CD4-positive, alpha-beta T cell treated with Interferon gamma for 1 hour (primary cell): ENCODE measurements at regions not wholly inside any gene's neighbourhood (a gene's known extent, or its start where the extent isn't known, plus 50 kb on each side); places are given as distances from the start of the nearest gene placed in this dataset.
"Not testable (repeated sequence)": the region's sequence is repeated elsewhere in the genome, so short reads cannot be mapped to it uniquely, and the experiment has no call there.

ENCODE experiments used
- DNase-seq: peaks from one replicate; pipeline ENCODE4 v3.0.0-alpha.2; 2020

GRCh38 chr5:17088051-17088450 lies 129.4 kb upstream of the BASP1 start:
- no peak for DNase-seq

GRCh38 chr5:17089001-17089400 lies 128.4 kb upstream of the BASP1 start:
- DNase-seq: no peak

DNA sequence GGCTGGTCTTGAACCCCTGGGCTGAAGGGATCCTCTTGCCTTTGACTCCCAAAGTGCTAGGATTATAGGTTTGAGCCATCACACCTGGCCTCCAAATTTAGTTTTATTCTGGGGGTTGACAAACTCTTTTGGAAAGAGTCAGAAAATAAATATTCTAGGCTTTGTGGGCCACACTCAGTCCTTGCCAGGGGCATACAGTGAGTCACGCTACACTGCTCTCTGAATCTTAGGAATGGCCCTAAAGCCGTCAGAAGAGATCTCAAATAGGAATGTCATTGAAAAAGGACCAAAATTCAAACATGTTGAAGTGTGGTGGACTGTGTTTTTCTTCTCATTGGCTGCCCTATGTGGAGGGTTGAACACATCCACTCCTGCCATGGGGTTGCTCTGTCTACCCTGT lies 127.7 kb upstream of the BASP1 start:
- DNase-seq: no peak

GRCh38 chr5:17090839-17091238 lies 126.6 kb upstream of the BASP1 start:
- no peak for DNase-seq

DNA sequence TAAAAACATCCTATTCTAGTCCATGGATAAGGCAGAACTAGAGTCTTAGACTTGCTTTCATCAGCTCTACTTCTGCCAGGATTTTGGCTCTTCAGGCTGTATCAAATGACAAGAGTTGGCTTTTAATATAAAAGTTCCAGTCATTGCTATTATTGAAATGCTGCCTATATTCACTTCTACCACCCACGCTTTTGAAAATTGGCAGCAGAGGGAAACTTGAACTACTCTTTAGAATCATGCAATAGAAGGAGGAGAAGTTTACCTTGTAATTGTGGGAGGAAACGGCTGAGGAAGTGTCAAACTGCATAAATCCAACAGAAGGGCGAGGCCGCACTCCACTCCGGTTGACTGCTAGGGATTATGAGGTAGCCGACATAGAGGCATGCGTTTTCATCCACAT lies 122.6 kb upstream of the BASP1 start:
- no peak for DNase-seq

DNA sequence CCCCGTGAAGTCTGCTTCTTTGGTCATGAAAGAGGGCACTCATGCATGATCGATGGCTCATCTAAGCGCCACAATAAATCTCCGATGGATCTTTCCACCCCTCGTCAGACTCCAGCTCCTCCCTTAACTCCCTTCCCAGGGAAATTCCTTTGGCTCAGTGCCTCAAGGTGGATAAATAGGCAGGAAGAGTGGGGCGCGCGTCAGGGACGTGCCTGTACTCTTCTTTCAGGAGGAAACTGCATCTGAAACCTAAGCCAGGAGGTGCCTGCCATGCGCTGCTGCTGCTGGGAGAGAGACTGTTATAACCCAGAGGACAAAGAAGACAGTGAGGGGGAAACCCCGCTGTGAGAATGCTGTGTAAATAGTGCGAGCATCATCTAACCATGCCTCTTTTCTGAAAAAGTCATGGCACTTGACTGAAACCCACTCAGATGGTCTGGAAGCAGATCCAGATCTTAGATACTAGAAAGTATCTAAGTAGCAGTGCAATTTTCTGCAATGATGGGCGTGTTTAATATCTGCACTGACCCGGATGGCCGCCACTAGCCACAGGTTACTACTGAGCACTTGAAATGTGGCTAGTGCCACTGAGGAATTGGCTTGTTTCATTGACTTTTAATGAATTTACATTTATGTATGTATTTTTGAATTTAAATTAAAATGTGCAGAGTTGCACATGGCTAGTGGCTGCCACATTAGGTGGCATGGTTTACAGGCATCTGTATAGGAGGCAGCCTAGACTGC lies 120.3 kb upstream of the BASP1 start:
- DNase-seq: no peak

DNA sequence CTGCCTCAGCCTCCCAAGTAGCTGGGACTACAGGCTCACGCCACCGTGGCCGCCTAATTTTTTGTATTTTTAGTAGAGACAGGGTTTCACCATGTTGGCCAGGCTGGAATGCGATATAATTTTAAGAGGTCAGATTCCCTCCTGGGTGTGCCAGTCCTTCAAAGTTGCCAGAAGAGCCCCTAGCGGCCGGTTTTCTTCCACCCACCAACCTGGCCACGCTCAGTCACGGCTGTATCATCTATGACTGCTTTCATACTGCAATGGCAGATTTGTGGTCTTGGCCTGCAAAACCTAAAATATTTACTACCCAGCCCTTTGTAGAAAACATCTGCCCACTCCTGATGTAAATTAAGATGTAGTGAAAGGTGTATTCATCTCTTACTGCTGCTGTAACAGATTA lies 117.5 kb upstream of the BASP1 start:
- no peak for DNase-seq

GRCh38 chr5:17103461-17103860 lies 114.0 kb upstream of the BASP1 start:
- DNase-seq: no peak

DNA sequence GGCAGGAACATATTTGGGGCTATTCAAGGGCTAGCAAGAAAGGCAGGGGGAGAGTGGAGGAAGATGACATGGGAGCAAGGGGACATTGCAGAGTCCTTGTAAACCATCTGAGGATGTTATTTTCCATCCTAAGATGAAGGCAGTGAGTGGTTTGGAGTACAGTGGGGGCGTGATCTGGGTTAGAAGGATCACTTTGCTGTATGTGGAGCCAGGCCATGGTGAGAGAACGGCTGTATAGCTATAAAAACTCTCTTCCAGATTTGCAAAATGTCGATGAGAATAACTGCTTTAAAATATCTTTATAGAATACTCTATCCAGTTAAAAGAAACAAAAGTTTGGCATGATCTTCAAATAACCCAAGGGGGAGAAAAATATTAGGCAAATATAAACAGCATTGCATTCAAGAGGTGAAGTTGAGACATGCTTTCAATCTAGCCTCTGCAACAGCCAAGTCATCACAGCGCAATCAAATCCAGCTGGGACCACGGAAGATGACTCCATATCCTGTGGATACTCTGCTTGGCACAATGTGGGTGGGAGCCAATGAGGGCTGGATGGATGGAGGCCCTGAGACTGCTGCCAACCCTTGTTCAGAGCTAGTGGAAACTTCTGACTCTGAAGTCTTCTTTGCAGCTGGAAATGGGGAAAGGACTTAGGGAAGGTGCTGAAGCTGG lies 111.5 kb upstream of the BASP1 start:
- no peak for DNase-seq

DNA sequence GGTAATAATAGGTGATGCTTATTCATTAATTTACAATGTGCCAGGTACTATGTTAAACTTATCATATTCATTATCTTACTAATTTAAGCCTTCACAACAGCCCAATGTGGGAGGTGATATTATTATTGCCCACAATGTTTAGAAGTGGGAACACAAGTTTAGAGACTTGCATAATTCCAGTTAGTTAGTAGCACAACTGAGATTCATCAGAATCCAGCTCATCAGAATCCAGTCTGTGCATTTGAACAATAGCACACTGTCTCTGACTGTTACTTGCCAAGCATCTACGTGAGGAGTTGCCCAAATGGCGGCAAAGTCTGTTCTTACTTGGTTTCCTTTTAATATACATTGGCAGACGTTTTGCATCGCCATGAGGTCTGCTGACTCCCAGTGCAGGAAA lies 110.9 kb upstream of the BASP1 start:
- no peak for DNase-seq

GRCh38 chr5:17112091-17112716 lies 105.2 kb upstream of the BASP1 start:
- not testable (repeated sequence) for DNase-seq

- no peak for DNase-seq
Observed at GRCh38 chr5:17113174-17113958, 104.1 kb upstream of the BASP1 start.

GRCh38 chr5:17114233-17114632 lies 103.2 kb upstream of the BASP1 start:
- no peak for DNase-seq

GRCh38 chr5:17114715-17115599 lies 102.5 kb upstream of the BASP1 start:
- DNase-seq: no peak

- DNase-seq: no peak
Observed at GRCh38 chr5:17115855-17116254, 101.6 kb upstream of the BASP1 start.

DNA sequence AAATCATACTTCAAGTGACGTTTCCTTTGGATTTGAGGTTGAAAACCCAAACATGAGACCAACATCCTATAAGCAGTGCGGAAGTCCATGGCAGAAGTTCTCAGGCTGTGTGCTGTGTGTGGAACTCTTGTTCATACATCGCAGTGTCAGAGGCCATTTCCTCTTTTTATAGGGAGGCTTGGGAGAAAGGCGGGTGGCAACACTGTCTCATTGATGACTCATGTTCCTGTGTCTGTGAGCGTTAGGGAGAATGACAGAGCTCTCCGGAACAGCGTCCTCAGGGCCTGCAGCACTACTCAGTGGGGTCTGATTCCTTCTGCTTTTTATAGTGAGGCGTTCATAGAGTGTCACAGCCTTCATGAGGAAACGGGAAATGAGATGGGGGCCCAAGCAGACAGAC lies 98.8 kb upstream of the BASP1 start:
- peak; percentile 83 for DNase-seq

- no peak for DNase-seq
Observed at GRCh38 chr5:17120209-17120608, 97.2 kb upstream of the BASP1 start.

DNA sequence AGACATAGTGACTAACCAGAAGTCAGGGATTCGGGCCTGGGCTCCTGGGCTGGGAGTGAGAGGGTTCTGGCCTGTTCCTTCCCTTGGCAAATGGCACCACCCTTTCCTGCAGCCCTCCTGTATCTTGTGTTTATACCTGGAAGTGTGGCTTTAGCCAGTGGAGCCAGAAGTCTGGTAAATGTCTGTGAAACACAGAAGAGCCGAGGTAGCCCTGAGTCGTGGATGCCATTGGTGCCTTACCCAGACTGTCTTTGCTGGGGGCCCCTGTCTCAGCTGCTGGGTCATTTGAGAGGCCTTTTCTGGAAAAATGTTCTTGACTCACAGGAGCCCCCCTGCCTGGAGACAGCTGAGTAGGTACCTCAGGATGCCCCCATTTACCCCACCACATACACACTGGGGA lies 95.7 kb upstream of the BASP1 start:
- DNase-seq: no peak

- no peak for DNase-seq
Observed at GRCh38 chr5:17123010-17123409, 94.4 kb upstream of the BASP1 start.

GRCh38 chr5:17123773-17124172 lies 93.7 kb upstream of the BASP1 start:
- peak; percentile 2 for DNase-seq

DNA sequence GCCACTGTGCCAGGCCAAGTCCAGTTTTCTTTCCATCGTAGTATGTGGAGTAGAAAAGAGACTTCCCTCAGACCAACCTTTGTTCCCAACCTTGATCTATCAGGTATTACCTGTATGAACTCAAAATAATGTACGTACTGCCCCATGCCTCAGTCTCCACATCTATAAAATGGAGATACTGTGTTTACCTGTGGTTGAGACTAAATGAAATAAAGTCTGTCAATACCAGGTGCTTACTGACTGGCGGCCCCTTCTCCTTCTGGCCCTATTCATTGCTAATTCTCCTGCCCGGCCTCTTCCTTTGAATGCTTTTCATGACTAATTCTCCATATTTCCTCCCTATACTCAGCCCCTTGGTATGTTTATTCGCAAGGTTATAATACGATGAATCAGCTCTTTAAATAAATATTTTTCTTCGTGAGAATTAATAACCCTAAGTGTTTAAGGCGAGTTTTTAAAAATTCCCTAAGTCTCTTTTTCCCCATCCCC lies 89.6 kb upstream of the BASP1 start:
- no peak for DNase-seq
